AG04449 (cell line): ENCODE measurements at regions not wholly inside any gene's neighbourhood (a gene's known extent, or its start where the extent isn't known, plus 50 kb on each side); places are given as distances from the start of the nearest gene placed in this dataset.

ENCODE experiments used
- CTCF ChIA-PET: fragments of 350-600 bp; formaldehyde crosslinking; extraction: SDS; loops from one replicate; lab custom pipeline; 2021; ENCODE audit warnings: antibody characterized with exemption; lab: Yijun Ruan, JAX
- POLR2A ChIA-PET: fragments of 400-600, 350-600 bp; formaldehyde crosslinking; extraction: SDS; loops from one replicate; lab custom pipeline; 2020; ENCODE audit warnings: antibody characterized with exemption, inconsistent platforms; lab: Yijun Ruan, JAX
- DNase-seq: peaks from one replicate; pipeline ENCODE4 v3.0.0-alpha.2; 2010; ENCODE audit warnings: low read depth, low spot score
- H3K4me3 ChIP-seq: 2 replicates; pipeline ENCODE4 v1.5.1; 2011; ENCODE audit warnings: low read depth, mild to moderate bottlenecking, control low read depth, low read length
- CTCF ChIP-seq: IDR thresholded peaks from one replicate; pipeline ENCODE4 v1.5.1; 2011; ENCODE audit warnings: mild to moderate bottlenecking, moderate library complexity, low read length, control low read depth, inconsistent platforms; ENCODE audit not compliant: insufficient read depth; ENCODE audit errors: missing control alignments

GRCh38 chr18:40388121-40388520, 1566.9 kb upstream of the PIK3C3 start:
- CTCF ChIA-PET, result no interaction called here
- POLR2A ChIA-PET, result no interaction called here
- DNase-seq, result no peak
- no peak overlapping the region for H3K4me3 ChIP-seq
- no peak for TF ChIP-seq CTCF

GRCh38 chr18:40387130-40387787, 1567.8 kb upstream of the PIK3C3 start:
- TF ChIP-seq CTCF, result no peak
- CTCF ChIA-PET, result no interaction called here
- H3K4me3 ChIP-seq, result no peak overlapping the region
- POLR2A ChIA-PET, result no interaction called here
- no peak for DNase-seq

- TF ChIP-seq CTCF, result no peak
- H3K4me3 ChIP-seq, result no peak overlapping the region
- POLR2A ChIA-PET, result no interaction called here
- CTCF ChIA-PET, result no interaction called here
- no peak for DNase-seq
Observed at GRCh38 chr18:40382197-40382596, 1572.8 kb upstream of the PIK3C3 start.

GRCh38 chr18:40380686-40381439, 1574.2 kb upstream of the PIK3C3 start:
- no peak for DNase-seq
- no peak for TF ChIP-seq CTCF
- no peak overlapping the region for H3K4me3 ChIP-seq
- CTCF ChIA-PET, result no interaction called here
- POLR2A ChIA-PET, result no interaction called here

GRCh38 chr18:40375837-40376236, 1579.2 kb upstream of the PIK3C3 start:
- no peak for TF ChIP-seq CTCF
- no peak for DNase-seq
- ChIA-PET POLR2A (no interaction called here), CTCF (no interaction called here)
- no peak overlapping the region for H3K4me3 ChIP-seq

GRCh38 chr18:40371673-40372072, 1583.4 kb upstream of the PIK3C3 start:
- ChIA-PET CTCF (no interaction called here), POLR2A (no interaction called here)
- no peak for DNase-seq
- no peak overlapping the region for H3K4me3 ChIP-seq
- no peak for TF ChIP-seq CTCF
